H54 (cell line): ENCODE measurements at regions not wholly inside any gene's neighbourhood (a gene's known extent, or its start where the extent isn't known, plus 50 kb on each side); places are given as distances from the start of the nearest gene placed in this dataset.

ENCODE experiments used
- DNase-seq: peaks from one replicate; pipeline ENCODE4 v3.0.0; 2011; ENCODE audit warnings: low spot score, mixed read lengths; ENCODE audit not compliant: insufficient read length
- FAIRE-seq: peaks from 3 replicates; lab custom pipeline; 2011; peaks lifted over from hg19 to GRCh38; lab: Jason Lieb, UNC
- POLR2A ChIP-seq: IDR thresholded peaks from 2 replicates; pipeline ENCODE4 v1.6.1; 2011; ENCODE audit warnings: low read depth, mild to moderate bottlenecking, low read length

DNA sequence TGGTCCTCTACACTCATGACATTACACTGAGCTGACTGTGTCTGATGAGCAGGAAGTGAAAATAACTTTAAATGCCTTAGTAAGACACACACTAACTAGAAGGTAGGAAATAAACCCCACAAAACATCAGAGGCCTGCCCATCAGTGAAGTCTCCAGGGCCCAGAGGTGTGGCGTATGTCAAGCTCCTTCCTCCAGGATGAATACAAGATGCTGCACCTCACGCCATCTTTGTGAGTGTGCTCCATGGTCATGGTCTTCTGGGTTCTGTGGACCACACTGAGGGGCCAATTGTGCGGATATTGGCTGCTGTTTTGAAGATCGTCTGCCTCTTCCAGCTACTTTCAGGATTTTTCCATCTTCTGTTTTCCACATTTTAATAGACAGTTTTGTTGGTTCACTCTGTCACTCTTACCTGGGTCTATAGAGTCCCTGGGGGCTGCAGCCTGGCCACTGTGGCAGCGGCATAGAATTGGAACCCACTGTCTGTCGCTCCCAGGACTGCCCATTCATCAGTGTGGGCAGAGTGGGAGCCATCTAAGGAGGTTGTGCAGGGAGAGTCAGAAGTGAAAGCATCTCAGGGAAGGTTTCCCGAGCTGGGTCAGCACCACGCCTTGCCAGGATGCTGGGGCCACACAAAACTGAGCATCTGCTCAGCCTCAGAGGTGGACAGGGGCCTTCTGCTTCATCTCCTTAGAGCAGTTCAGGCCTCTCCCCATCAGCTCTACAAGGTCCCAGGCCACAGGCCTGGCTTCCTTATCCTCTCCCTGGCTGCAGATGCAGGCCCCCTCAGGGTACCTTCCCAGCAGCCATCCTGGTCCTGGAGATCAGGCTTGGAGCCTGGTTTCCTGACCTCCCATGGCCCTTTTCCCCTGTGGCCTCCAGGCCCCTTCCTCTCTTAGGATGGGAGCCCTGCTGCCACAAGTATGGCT, 57.5 kb upstream of the C14orf180 start:
- DNase-seq (no peak), FAIRE-seq (no peak)
- TF ChIP-seq POLR2A = no peak

DNA sequence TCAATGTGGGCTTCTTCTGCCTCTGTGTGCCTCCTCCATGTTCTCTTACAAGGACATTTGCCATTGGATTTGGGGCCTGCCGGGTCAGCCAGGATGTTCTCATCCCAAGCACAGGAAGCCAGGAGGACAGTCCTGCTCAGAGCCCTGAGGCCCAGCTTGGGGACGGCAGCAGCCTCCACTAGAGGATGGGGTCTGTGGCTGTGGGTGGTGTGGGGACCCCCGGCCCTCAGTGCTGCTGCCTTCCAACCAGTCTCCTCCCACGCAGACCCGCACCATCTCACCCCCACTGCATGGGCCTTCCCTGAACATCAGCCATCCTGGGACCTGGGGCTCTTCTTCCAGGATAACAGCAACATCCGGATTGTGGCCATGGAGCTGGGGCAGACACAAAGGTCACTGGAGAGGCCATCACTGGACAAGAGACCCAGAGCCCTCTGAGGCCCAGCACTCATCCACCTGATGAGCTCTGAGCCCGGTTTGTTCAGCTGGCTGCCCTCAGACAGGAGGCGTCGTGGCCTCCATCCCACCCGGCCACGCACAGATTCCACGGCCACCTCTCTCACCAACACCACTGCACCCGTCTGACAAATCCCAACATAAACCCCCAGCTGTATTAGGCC, 56.5 kb upstream of the C14orf180 start:
- TF ChIP-seq POLR2A = no peak

DNA sequence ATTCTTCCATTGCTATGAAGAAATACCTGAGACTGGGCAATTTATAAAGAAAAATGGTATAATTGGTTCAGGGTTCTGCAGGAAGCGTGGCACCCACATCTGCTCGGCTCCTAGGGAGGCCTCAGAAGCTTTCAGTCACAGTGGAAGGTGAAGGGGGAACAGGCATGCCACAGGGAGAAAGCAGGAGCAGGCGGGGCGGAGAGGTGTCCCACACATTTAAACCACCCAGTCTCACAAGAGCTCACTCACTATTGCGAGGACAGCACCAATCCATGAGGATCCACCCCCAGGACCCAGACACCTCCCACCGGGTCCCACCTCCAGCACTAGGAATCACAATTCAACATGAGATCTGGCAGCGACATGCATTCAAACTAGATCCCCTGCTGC, 56.0 kb upstream of the C14orf180 start:
- FAIRE-seq = no peak
- DNase-seq = no peak
- no peak for TF ChIP-seq POLR2A

More for the DNA sequence above, 56.5 kb upstream of the C14orf180 start:
- FAIRE-seq (no peak), DNase-seq (no peak)

DNA sequence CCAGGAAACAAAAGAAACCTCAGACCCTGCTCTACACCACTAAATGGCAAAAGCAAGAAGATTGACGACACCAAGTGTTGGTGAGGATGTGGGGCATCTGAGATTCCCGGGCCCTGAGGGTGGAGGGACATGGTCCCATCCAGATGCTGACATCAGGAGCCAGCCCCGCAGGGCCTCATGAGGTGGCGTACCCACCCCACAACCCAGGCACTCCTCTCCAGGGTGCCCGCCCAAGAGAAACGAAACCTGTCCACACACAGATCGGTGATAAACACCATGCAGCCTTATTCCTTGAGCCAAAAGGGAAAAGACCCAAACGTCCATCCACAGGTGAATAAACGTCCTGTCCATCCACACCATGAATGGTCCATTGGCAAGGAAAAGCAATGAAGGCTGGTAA, 54.8 kb upstream of the C14orf180 start:
- DNase-seq (no peak), FAIRE-seq (no peak)
- TF ChIP-seq POLR2A = no peak

DNA sequence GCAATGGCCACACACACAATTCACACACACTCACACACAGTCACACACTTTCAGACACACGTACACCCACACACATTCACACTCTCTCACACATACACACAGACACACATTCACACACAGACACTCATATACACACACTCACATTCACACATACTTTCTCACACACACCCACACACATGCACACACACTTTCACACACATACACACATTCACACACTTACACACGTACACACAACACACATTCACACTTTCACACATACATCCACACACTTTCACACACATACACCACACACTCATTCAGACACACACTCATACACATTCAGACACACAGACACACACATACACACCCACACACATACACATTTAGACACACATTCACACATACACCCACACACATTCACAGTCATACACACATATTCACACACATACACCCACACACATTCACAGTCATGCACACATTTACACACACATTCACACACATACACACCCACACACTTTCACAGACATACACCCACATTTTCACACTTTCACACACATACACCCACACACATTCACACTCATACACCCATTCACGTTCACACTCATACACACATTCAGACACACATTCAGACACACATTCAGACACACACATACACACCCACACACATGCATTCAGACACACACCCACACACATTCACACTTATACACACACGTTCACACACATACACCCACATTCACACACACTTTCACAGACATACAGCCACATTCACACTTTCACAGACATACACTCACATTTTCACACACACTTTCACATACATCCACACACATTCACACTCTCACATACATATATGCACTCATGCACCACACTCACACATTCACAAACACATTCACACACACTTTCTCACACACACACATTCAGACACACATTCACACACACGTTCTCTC, 52.6 kb upstream of the C14orf180 start:
- DNase-seq (no peak), FAIRE-seq (no peak)
- no peak for TF ChIP-seq POLR2A

DNA sequence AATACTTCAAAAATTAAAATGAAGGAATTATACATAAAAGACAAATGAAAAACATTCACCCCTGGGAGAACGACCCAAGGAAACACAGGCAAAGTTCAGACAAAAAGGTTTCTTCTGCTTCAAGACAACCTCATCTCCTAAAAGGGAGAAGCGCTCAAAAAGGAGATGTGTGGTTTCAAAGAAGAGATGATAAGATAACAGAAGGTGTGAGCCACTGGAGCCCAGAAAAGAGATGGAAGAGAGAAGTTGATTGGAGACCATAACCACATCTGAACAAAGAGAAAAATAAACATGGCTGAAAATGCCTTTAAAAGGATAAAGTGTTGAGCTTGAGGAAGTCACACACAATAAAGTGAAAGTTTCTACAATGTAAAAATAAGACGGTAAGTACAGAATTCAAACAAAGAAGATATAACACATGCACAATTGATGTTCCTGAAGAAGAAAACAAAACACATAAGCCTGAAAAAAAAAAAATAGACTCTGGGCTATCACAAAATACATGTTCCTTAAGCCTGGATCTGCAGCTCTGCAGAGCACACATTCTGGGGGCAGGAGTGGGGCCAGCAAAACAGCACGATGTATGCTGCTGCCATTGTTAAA, 51.6 kb upstream of the C14orf180 start:
- DNase-seq (no peak), FAIRE-seq (no peak)
- no peak for TF ChIP-seq POLR2A

DNA sequence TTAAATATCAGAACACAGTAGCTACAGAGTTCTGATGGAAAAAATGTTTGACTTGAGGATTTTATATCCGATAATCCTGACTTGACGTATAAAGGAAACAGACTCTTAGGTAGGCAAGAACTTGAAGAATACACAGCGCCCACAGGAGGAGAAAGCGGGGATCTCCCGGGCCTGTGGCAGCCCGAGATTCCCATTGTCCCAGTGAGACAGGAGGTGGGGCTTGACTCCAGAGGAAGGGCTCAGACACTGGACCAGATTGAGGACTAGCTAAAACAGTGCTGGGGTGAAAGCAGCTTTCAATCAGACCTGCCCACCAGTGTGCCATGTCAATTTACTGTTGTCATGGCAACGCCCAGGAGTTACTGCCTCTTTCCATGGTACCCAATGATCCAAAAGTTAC, 51.1 kb upstream of the C14orf180 start:
- TF ChIP-seq POLR2A = no peak
- DNase-seq (no peak), FAIRE-seq (no peak)
